Vagina (tissue), 2 donors: ENCODE measurements at regions not wholly inside any gene's neighbourhood (a gene's known extent, or its start where the extent isn't known, plus 50 kb on each side); places are given as distances from the start of the nearest gene placed in this dataset. TPM values are rescaled to one million over a fixed set of nuclear protein-coding genes. Genes with fewer than 3 reads are reported as not detected.

Experiments used
- DNase-seq, 2 donors: peaks; one replicate each; pipeline ENCODE4 v3.0.0-alpha.2; 2017; ENCODE audit errors: extremely low spot score in 2 of 2
- H3K27ac ChIP-seq: fragments of 200-600 bp; sonication (generic); one replicate; pipeline ENCODE4 v1.5.1; 2019
- H3K27me3 ChIP-seq: fragments of 200-600 bp; sonication (generic); one replicate; pipeline ENCODE4 v1.5.1; 2019
- H3K36me3 ChIP-seq, 2 donors: fragments of 200-600 bp; sonication (generic); one replicate each; pipeline ENCODE4 v1.5.1; 2017 to 2019
- H3K4me1 ChIP-seq: fragments of 200-600 bp; sonication (generic); one replicate; pipeline ENCODE4 v1.5.1; 2019
- H3K4me3 ChIP-seq, 2 donors: fragments of 200-600 bp; sonication (generic); 1 replicate in 1 of 2; 2 replicates in 1 of 2; pipeline ENCODE4 v1.5.1; 2016 to 2019
- H3K9me3 ChIP-seq: fragments of 200-600 bp; sonication (generic); one replicate; pipeline ENCODE4 v1.5.1; 2019
- CTCF ChIP-seq, 3 experiments: fragments of 450-650 bp in 2 of 3; fragments of 200-600 bp in 1 of 3; sonication (generic) in 1 of 3; IDR thresholded peaks; one replicate each; pipeline ENCODE4 v1.5.1; 2017 to 2019; ENCODE audit warnings: antibody characterized with exemption in 3 of 3, mild to moderate bottlenecking in 2 of 3, moderate library complexity in 2 of 3
- POLR2A ChIP-seq, 2 donors: fragments of 450-650 bp; IDR thresholded peaks; one replicate each; pipeline ENCODE4 v1.6.1; 2017; ENCODE audit warnings: antibody characterized with exemption in 2 of 2, mild to moderate bottlenecking in 2 of 2, moderate library complexity in 2 of 2
- POLR2AphosphoS5 ChIP-seq, 2 donors: sonication (generic); formaldehyde crosslinking; IDR thresholded peaks; one replicate each; pipeline ENCODE4 v1.9.0; 2017; ENCODE audit warnings: antibody characterized with exemption in 2 of 2, mild to moderate bottlenecking in 2 of 2, low read depth in 1 of 2; ENCODE audit not compliant: insufficient read depth in 1 of 2
- intact Hi-C: fragments of 100-400 bp; cut with DNase I; formaldehyde crosslinking; loops from one replicate; pipeline ENCODE4 v1.15.1; 2023
- small RNA-seq: library from RNA; depleted of rRNA; stranded (forward); fragments of <200 nt; gene quantifications from one replicate; pipeline ENCODE3, GENCODE V24; 2016

- no peaks in the 10 kb centered on the region for H3K9me3 ChIP-seq
- no peak overlapping the region for H3K4me3 ChIP-seq
- TF ChIP-seq CTCF (IDR thresholded peaks at IDR 0.05) = no peak
- TF ChIP-seq POLR2A (IDR thresholded peaks at IDR 0.05) = no peak
- TF ChIP-seq POLR2AphosphoS5 (IDR thresholded peaks at IDR 0.05; ENCODE audit: insufficient read depth in 1 of 2, low read depth in 1 of 2) = no peak
- H3K27ac ChIP-seq = no peak overlapping the region
- no peaks in the 10 kb centered on the region for H3K36me3 ChIP-seq
- intact Hi-C loops = no loop called here
- DNase-seq = no peak
- H3K4me1 ChIP-seq = no peaks in the 10 kb centered on the region
- H3K27me3 ChIP-seq = no peaks in the 10 kb centered on the region
Measured at GRCh38 chr6:109221543-109222195, 126.4 kb downstream of the CEP57L1 start.

Small RNA genes in the stretch of these regions (small RNA-seq; reads per million reads assigned to genes)
- gene AL359711.1 (not detected), gene RNY3P11 (not detected)
